WTC11 (cell line): ENCODE measurements at regions not wholly inside any gene's neighbourhood (a gene's known extent, or its start where the extent isn't known, plus 50 kb on each side); places are given as distances from the start of the nearest gene placed in this dataset.

Experiments
- ATAC-seq: fragments of 200-7000 bp; cut with Tn5 transposase; 2 replicates; pipeline ENCODE4 v1.10.0; 2021; ENCODE audit warnings: mild to moderate bottlenecking, moderate library complexity
- CTCF ChIA-PET: fragments of 300-600 bp; sonication (Branson Sonifier 250); formaldehyde crosslinking; loops from one replicate; lab custom pipeline; 2021; ENCODE audit warnings: antibody characterized with exemption; lab: Charles Lee
- POLR2A ChIA-PET: fragments of 350-600 bp; sonication (Branson Sonifier 250); formaldehyde crosslinking; loops from one replicate; lab custom pipeline; 2021; ENCODE audit warnings: antibody characterized with exemption; lab: Charles Lee
- DNase-seq: peaks from one replicate; pipeline ENCODE4 v3.0.0; 2021; ENCODE audit warnings: low spot score
- H3K27ac Mint-ChIP-seq: 2 replicates; pipeline ENCODE4 v1.8.0; 2021; ENCODE audit warnings: mixed read lengths
- H3K27me3 Mint-ChIP-seq: 2 replicates; pipeline ENCODE4 v1.8.0; 2021; ENCODE audit warnings: low read depth, mild to moderate bottlenecking, moderate library complexity, mixed read lengths
- H3K36me3 Mint-ChIP-seq: 2 replicates; pipeline ENCODE4 v1.8.0; 2021; ENCODE audit warnings: mixed read lengths
- H3K4me1 Mint-ChIP-seq: 2 replicates; pipeline ENCODE4 v1.8.0; 2022; ENCODE audit warnings: mixed read lengths
- H3K4me3 Mint-ChIP-seq: 2 replicates; pipeline ENCODE4 v1.8.0; 2021; ENCODE audit warnings: mild to moderate bottlenecking, moderate library complexity, mixed read lengths
- H3K9me3 Mint-ChIP-seq: 2 replicates; pipeline ENCODE4 v1.8.0; 2021; ENCODE audit warnings: mixed read lengths
- EMX1 ChIP-seq: fragments of 250-450 bp; sonication (Bioruptor Pico); IDR thresholded peaks from 2 replicates; pipeline ENCODE4 v1.8.0; 2021; ENCODE audit warnings: mild to moderate bottlenecking
- FOXJ3 ChIP-seq: sonication (generic); formaldehyde crosslinking; IDR thresholded peaks from 2 replicates; pipeline ENCODE4 v1.9.0; 2021; ENCODE audit warnings: missing genetic modification reagents, mild to moderate bottlenecking, borderline replicate concordance
- HMGA2 ChIP-seq: fragments of 250-450 bp; sonication (Bioruptor Pico); IDR thresholded peaks from 2 replicates; pipeline ENCODE4 v1.4.0; 2021; ENCODE audit warnings: mild to moderate bottlenecking, moderate library complexity
- NFE2L1 ChIP-seq: sonication (generic); formaldehyde crosslinking; IDR thresholded peaks from 2 replicates; pipeline ENCODE4 v1.8.1; 2023; ENCODE audit warnings: missing genetic modification reagents
- NR2C2 ChIP-seq: sonication (generic); formaldehyde crosslinking; IDR thresholded peaks from 2 replicates; pipeline ENCODE4 v1.8.0; 2022; ENCODE audit warnings: mild to moderate bottlenecking, missing genetic modification reagents
- RORB ChIP-seq: fragments of 250-450 bp; sonication (Bioruptor Pico); IDR thresholded peaks from 2 replicates; pipeline ENCODE4 v1.9.0; 2021; ENCODE audit warnings: mild to moderate bottlenecking
- SP1 ChIP-seq: sonication (generic); formaldehyde crosslinking; conservative IDR thresholded peaks from 2 replicates; pipeline ENCODE4 v1.8.1; 2022; ENCODE audit warnings: missing genetic modification reagents
- ZNF121 ChIP-seq: sonication (generic); formaldehyde crosslinking; IDR thresholded peaks from 2 replicates; pipeline ENCODE4 v1.8.0; 2023; ENCODE audit warnings: missing genetic modification reagents
- ZNF219 ChIP-seq: sonication (generic); formaldehyde crosslinking; IDR thresholded peaks from 2 replicates; pipeline ENCODE4 v1.8.0; 2023; ENCODE audit warnings: missing genetic modification reagents, mild to moderate bottlenecking, borderline replicate concordance
- ZNF232 ChIP-seq: sonication (generic); formaldehyde crosslinking; IDR thresholded peaks from 2 replicates; pipeline ENCODE4 v1.8.0; 2022; ENCODE audit warnings: mild to moderate bottlenecking, missing genetic modification reagents
- ZNF263 ChIP-seq: sonication (generic); formaldehyde crosslinking; IDR thresholded peaks from 2 replicates; pipeline ENCODE4 v1.8.1; 2022; ENCODE audit warnings: low read depth, mild to moderate bottlenecking, moderate library complexity, missing genetic modification reagents
- ZNF671 ChIP-seq: fragments of 250-450 bp; sonication (Bioruptor Pico); IDR thresholded peaks from 2 replicates; pipeline ENCODE4 v1.8.0; 2021; ENCODE audit warnings: mild to moderate bottlenecking
- TF ChIP-seq, protein P1 (sequence below): fragments of 250-450 bp; sonication (Bioruptor Pico); IDR thresholded peaks from 2 replicates; pipeline ENCODE4 v1.9.0; 2021; ENCODE audit warnings: mild to moderate bottlenecking
- TF ChIP-seq, protein P2 (sequence below): sonication (generic); formaldehyde crosslinking; IDR thresholded peaks from 2 replicates; pipeline ENCODE4 v1.8.0; 2023; ENCODE audit warnings: missing genetic modification reagents, mild to moderate bottlenecking, borderline replicate concordance
- TF ChIP-seq, protein P3 (sequence below): fragments of 250-450 bp; sonication (Bioruptor Pico); IDR thresholded peaks from 2 replicates; pipeline ENCODE4 v1.9.0; 2021; ENCODE audit warnings: moderate library complexity, mild to moderate bottlenecking, inconsistent platforms, borderline replicate concordance
- TF ChIP-seq, protein P4 (sequence below): fragments of 250-450 bp; sonication (Bioruptor Pico); conservative IDR thresholded peaks from 2 replicates; pipeline ENCODE4 v1.9.0; 2021; ENCODE audit warnings: mild to moderate bottlenecking
- TF ChIP-seq, protein P5 (sequence below): sonication (generic); formaldehyde crosslinking; IDR thresholded peaks from 2 replicates; pipeline ENCODE4 v1.8.1; 2023; ENCODE audit warnings: mild to moderate bottlenecking, missing genetic modification reagents

DNA sequence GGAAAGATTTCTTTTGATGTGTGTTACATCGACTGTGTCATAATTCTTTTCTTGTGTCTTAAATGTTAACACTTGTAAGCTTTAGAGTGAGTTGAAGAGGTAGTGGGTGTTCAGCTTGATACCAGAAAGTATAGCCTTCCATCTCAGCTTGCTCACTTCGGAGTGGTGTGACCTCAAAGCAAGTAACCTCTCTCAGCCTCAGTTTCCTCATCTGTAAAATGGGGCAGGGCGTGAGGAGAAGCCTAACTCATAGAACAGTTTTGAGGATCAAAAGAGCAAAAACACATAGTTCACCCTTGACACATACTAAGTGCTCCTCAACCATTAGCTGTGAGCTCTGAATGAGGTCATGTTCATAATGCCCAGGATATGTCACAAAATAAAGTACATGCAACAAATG lies 434.8 kb upstream of the PROK2 start:
- H3K4me1 Mint-ChIP-seq, result no peaks in the 10 kb centered on the region
- ChIA-PET POLR2A (no interaction called here), CTCF (interaction anchor here (0.6 to 0.7 kb wide), 2 partner anchors 18 to 46 kb away, joined by 3 read pairs; no protein-coding TSS in a partner anchor)
- H3K27ac Mint-ChIP-seq, result no peak overlapping the region
- peaks cover 9% of the 10 kb centered on the region for H3K36me3 Mint-ChIP-seq
- no peak for DNase-seq
- H3K9me3 Mint-ChIP-seq, result peaks cover 27% of the 10 kb centered on the region
- H3K27me3 Mint-ChIP-seq, result no peaks in the 10 kb centered on the region
- no peak overlapping the region for H3K4me3 Mint-ChIP-seq
- no peak for TF ChIP-seq ZNF232 (CRISPR knock-in tag)
- ATAC-seq, result no peak

DNA sequence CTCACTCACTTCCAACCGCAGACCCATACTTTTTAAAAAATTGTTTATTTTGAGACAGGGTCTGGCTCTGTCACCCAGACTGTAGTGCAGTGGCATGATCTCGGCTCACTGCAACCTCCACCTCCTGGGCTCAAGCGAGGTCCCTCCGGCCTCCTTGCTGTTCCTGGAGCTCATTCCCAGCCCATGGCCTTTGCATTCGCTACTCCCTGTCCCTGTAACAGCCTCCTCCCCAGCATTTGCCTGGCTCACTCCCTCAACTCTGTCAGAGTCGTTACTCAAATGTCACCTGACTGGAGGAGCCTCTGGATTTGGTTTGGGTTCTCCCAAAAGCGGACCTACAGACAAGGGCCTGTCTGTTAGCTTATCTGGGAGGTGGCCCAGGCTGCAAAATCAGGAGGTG lies 432.6 kb upstream of the PROK2 start:
- no peaks in the 10 kb centered on the region for H3K27me3 Mint-ChIP-seq

DNA sequence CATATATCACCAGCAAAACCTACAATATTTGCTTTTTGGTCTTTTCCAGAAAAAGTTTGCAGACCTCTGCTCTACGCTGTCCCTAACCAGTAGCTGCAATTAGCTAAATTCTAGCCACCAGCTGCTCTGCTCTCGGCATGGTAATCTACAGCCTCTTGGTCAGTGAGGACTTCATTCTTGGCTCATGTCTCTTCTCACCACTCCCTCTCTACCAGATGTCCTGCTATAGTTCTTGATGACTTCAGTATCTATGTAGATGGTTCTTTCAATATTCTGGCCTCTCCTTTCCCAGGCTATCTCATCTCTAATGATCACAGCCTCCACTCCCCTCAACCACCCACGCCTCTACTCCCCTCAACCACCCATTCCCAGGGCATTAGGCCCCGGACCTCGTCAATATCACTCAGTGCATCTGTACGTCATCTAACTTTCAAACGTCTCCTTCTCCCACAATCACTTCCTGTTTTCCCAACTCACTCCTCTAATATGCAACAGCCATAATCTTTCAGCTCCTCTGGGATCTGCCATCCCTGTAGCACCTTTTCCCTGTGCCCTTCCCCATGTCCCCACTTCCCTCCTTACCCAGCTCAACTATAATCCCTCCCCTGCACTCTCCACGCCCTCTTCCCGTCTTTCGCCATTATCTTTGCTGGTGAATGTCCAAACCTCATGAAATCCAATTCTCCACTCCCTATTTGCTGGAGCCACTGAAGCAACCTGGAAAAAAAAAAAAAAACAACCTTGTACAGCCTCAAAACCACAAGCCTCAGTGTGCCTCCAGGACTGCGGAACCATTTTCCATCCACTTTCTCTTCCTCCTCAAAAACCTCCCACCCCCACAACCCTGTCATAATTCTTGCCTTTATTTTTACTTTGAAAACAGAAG lies 429.4 kb upstream of the PROK2 start:
- H3K4me1 Mint-ChIP-seq, result peaks cover 10% of the 10 kb centered on the region; the same call in 1 of the 2 replicates
- H3K9me3 Mint-ChIP-seq, result peaks cover 10% of the 10 kb centered on the region; the same call in 1 of the 2 replicates
- DNase-seq, result no peak
- TF ChIP-seq FOXJ3 (CRISPR knock-in tag), result no peak
- TF ChIP-seq, protein P1, sequence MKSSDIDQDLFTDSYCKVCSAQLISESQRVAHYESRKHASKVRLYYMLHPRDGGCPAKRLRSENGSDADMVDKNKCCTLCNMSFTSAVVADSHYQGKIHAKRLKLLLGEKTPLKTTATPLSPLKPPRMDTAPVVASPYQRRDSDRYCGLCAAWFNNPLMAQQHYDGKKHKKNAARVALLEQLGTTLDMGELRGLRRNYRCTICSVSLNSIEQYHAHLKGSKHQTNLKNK (CRISPR knock-in tag), result no peak
- no peak for TF ChIP-seq SP1 (CRISPR knock-in tag)
- no peak for TF ChIP-seq ZNF263 (CRISPR knock-in tag)
- TF ChIP-seq ZNF671 (CRISPR knock-in tag), result no peak
- TF ChIP-seq ZNF121, result no peak
- no peak for TF ChIP-seq RORB (CRISPR knock-in tag)
- TF ChIP-seq NR2C2 (CRISPR knock-in tag), result no peak
- no peak for TF ChIP-seq NFE2L1 (CRISPR knock-in tag)
- TF ChIP-seq, protein P2, sequence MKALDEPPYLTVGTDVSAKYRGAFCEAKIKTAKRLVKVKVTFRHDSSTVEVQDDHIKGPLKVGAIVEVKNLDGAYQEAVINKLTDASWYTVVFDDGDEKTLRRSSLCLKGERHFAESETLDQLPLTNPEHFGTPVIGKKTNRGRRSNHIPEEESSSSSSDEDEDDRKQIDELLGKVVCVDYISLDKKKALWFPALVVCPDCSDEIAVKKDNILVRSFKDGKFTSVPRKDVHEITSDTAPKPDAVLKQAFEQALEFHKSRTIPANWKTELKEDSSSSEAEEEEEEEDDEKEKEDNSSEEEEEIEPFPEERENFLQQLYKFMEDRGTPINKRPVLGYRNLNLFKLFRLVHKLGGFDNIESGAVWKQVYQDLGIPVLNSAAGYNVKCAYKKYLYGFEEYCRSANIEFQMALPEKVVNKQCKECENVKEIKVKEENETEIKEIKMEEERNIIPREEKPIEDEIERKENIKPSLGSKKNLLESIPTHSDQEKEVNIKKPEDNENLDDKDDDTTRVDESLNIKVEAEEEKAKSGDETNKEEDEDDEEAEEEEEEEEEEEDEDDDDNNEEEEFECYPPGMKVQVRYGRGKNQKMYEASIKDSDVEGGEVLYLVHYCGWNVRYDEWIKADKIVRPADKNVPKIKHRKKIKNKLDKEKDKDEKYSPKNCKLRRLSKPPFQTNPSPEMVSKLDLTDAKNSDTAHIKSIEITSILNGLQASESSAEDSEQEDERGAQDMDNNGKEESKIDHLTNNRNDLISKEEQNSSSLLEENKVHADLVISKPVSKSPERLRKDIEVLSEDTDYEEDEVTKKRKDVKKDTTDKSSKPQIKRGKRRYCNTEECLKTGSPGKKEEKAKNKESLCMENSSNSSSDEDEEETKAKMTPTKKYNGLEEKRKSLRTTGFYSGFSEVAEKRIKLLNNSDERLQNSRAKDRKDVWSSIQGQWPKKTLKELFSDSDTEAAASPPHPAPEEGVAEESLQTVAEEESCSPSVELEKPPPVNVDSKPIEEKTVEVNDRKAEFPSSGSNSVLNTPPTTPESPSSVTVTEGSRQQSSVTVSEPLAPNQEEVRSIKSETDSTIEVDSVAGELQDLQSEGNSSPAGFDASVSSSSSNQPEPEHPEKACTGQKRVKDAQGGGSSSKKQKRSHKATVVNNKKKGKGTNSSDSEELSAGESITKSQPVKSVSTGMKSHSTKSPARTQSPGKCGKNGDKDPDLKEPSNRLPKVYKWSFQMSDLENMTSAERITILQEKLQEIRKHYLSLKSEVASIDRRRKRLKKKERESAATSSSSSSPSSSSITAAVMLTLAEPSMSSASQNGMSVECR (CRISPR knock-in tag), result no peak
- no peak for TF ChIP-seq HMGA2
- TF ChIP-seq, protein P3, sequence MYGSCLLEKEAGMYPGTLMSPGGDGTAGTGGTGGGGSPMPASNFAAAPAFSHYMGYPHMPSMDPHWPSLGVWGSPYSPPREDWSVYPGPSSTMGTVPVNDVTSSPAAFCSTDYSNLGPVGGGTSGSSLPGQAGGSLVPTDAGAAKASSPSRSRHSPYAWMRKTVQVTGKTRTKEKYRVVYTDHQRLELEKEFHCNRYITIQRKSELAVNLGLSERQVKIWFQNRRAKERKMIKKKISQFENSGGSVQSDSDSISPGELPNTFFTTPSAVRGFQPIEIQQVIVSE, result no peak
- TF ChIP-seq ZNF219 (CRISPR knock-in tag), result no peak
- TF ChIP-seq, protein P4, sequence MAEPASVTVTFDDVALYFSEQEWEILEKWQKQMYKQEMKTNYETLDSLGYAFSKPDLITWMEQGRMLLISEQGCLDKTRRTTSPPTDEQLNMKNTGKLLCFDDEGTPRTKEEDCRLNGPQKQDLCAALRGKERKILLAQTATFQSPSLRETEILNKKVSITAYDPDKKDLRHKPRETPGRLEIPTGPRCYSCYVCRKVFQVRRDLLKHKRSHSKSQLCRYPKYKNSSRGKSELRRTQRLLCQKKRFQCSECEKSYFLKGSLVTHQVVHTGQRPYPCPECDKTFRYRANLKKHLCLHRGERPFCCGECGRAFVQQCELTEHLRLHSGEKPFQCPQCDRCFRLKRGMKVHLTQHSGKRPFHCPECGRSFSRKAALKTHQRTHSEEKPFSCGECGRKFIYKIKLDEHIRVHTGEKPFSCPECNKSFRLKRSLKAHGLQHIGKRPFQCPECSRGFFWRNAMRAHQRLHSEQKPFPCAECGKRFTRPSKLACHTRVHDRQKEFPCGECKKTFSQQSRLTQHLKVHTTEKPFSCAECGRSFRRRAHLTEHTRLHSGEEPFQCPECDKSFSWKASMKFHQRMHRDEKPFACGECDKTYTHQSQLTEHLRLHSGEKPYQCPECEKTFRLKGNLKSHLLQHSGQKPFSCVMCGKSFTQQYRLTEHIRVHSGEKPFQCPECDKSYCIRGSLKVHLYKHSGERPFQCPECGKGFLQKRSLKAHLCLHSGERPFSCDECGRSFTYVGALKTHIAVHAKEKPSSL (CRISPR knock-in tag), result no peak
- TF ChIP-seq, protein P5, sequence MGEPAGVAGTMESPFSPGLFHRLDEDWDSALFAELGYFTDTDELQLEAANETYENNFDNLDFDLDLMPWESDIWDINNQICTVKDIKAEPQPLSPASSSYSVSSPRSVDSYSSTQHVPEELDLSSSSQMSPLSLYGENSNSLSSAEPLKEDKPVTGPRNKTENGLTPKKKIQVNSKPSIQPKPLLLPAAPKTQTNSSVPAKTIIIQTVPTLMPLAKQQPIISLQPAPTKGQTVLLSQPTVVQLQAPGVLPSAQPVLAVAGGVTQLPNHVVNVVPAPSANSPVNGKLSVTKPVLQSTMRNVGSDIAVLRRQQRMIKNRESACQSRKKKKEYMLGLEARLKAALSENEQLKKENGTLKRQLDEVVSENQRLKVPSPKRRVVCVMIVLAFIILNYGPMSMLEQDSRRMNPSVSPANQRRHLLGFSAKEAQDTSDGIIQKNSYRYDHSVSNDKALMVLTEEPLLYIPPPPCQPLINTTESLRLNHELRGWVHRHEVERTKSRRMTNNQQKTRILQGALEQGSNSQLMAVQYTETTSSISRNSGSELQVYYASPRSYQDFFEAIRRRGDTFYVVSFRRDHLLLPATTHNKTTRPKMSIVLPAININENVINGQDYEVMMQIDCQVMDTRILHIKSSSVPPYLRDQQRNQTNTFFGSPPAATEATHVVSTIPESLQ (CRISPR knock-in tag), result no peak
- H3K4me3 Mint-ChIP-seq, result no peak overlapping the region
- ChIA-PET CTCF (interaction anchor here (0.7 kb wide), 1 partner anchor 338 kb away, joined by 3 read pairs; no protein-coding TSS in a partner anchor), POLR2A (interaction anchor here (0.6 to 0.7 kb wide), 2 partner anchors 16 to 1409 kb away, joined by 3 to 7 read pairs; no protein-coding TSS in a partner anchor)
- no peaks in the 10 kb centered on the region for H3K36me3 Mint-ChIP-seq
- no peak for ATAC-seq
- H3K27ac Mint-ChIP-seq, result no peak overlapping the region
- no peaks in the 10 kb centered on the region for H3K27me3 Mint-ChIP-seq

More for the DNA sequence above, 432.6 kb upstream of the PROK2 start:
- ChIA-PET POLR2A (no interaction called here), CTCF (no interaction called here)
- no peak for ATAC-seq
- H3K4me1 Mint-ChIP-seq, result no peaks in the 10 kb centered on the region
- TF ChIP-seq EMX1 (CRISPR knock-in tag), result no peak
- TF ChIP-seq, all 79 proteins: peak for 0
- Mint-ChIP-seq H3K36me3 (no peaks in the 10 kb centered on the region), H3K4me3 (no peak overlapping the region), H3K9me3 (peaks cover 10% of the 10 kb centered on the region; the same call in 1 of the 2 replicates), H3K27ac (no peak overlapping the region)
- DNase-seq, result no peak
